ENCODE measurements at regions not wholly inside any gene's neighbourhood (a gene's known extent, or its start where the extent isn't known, plus 50 kb on each side); places are given as distances from the start of the nearest gene placed in this dataset.
A peak's percentile ranks its signal among the peaks of the same experiment; 100 is the strongest.

DNA sequence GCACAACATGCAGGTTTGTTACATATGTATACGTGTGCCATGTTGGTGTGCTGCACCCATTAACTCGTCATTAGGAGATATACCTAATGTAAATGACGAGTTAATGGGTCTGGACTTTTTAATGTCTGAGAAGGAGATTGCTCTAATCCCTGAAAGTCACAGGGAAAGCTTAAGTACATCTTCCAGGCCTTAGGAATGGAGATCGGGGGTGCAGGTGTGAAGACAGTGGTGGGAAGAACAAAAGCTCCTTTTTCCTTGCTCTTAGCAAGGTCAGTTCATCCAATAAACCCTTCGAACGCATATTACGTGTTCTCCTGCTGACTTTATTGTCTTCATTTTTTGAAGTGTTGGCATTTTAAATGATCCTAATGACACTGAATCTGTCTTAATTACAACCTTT is 50.8 kb upstream of the LAMA1 start:
- H4K91ac ChIP-seq (ENCODE audit: insufficient read length, low read depth, low read length): no peak overlapping the region
- Mint-ChIP-seq H3K4me1 (peaks cover 12 to 17% of the 10 kb centered on the region in 2 experiments), H3K27ac (peak overlapping the region in 1 of 3 experiments; percentile 64; a peak in 1 of 7 replicates), H3K36me3 (ENCODE audit: insufficient read depth in 1 of 3, low read depth in 3 of 3) (no peaks in the 10 kb centered on the region), H3K27me3 (ENCODE audit: low read depth) (peaks cover 2% of the 10 kb centered on the region; the same call in 1 of the 2 replicates), H3K4me3 (no peak overlapping the region; a peak in 1 of 5 replicates), H3K9me3 (no peaks in the 10 kb centered on the region; a peak in 2 of 5 replicates)
- no peak overlapping the region for H2AK5ac ChIP-seq (ENCODE audit: insufficient read length, low read length)
- no peak overlapping the region for H2BK15ac ChIP-seq (ENCODE audit: low read depth, low read length)
- H3K79me1 ChIP-seq (ENCODE audit: insufficient read depth, low read depth, low read length, poor library complexity, severe bottlenecking): no peaks in the 10 kb centered on the region
- H2BK20ac ChIP-seq (ENCODE audit: low read depth, low read length, poor library complexity, severe bottlenecking): no peak overlapping the region
- no peak overlapping the region for H2BK5ac ChIP-seq (ENCODE audit: insufficient read length, low read length)
- H3K4me2 ChIP-seq (ENCODE audit: insufficient read depth, insufficient read length, low read length): no peak overlapping the region
- H3K4me1 ChIP-seq (ENCODE audit: insufficient read depth, low read length): no peaks in the 10 kb centered on the region
- H3K56ac ChIP-seq (ENCODE audit: insufficient read length, low read depth, low read length): no peak overlapping the region
- H3K23me2 ChIP-seq (ENCODE audit: insufficient read length, low read depth, low read length, poor library complexity, severe bottlenecking): no peaks in the 10 kb centered on the region
- no peak overlapping the region for H2BK120ac ChIP-seq (ENCODE audit: low read depth, low read length, poor library complexity, severe bottlenecking)
- no peaks in the 10 kb centered on the region for H3K9me3 ChIP-seq (ENCODE audit: control insufficient read depth, low read depth, low read length)
- H2BK12ac ChIP-seq (ENCODE audit: insufficient read length, low read depth, low read length): no peak overlapping the region
- H3K14ac ChIP-seq (ENCODE audit: insufficient read depth, low read length): no peak overlapping the region
- H3K79me2 ChIP-seq (ENCODE audit: insufficient read depth, low read length): no peaks in the 10 kb centered on the region
- no peak overlapping the region for H3K23ac ChIP-seq (ENCODE audit: insufficient read length, low read depth, low read length)
- no peak overlapping the region for H2AFZ ChIP-seq (ENCODE audit: low read length)
- no peak overlapping the region for H4K8ac ChIP-seq (replicated peaks; ENCODE audit: insufficient read length, low read depth, low read length)
- H3K27ac ChIP-seq (ENCODE audit: insufficient read length, low read depth, low read length): no peak overlapping the region
- no CpG with 5 or more reads among the region's 7 CpGs for WGBS (ENCODE audit: extremely low coverage, insufficient read length, low lambda C conversion rate)
- no peak for DNase-seq
- H3T11ph ChIP-seq (ENCODE audit: low read length): no peak overlapping the region
- H3K4ac ChIP-seq (ENCODE audit: low read depth, low read length): no peak overlapping the region
- H4K20me1 ChIP-seq (ENCODE audit: control insufficient read depth, insufficient read depth, insufficient read length): no peaks in the 10 kb centered on the region
- H3K27me3 ChIP-seq (ENCODE audit: insufficient read depth, low read length): no peaks in the 10 kb centered on the region
- no peak overlapping the region for H4K5ac ChIP-seq (ENCODE audit: insufficient read length, low read depth, low read length)
- TF ChIP-seq, protein P1, sequence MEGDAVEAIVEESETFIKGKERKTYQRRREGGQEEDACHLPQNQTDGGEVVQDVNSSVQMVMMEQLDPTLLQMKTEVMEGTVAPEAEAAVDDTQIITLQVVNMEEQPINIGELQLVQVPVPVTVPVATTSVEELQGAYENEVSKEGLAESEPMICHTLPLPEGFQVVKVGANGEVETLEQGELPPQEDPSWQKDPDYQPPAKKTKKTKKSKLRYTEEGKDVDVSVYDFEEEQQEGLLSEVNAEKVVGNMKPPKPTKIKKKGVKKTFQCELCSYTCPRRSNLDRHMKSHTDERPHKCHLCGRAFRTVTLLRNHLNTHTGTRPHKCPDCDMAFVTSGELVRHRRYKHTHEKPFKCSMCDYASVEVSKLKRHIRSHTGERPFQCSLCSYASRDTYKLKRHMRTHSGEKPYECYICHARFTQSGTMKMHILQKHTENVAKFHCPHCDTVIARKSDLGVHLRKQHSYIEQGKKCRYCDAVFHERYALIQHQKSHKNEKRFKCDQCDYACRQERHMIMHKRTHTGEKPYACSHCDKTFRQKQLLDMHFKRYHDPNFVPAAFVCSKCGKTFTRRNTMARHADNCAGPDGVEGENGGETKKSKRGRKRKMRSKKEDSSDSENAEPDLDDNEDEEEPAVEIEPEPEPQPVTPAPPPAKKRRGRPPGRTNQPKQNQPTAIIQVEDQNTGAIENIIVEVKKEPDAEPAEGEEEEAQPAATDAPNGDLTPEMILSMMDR (conservative IDR thresholded peaks at IDR 0.05): no peak
- no peak overlapping the region for H3K18ac ChIP-seq (ENCODE audit: insufficient read length, low read depth, low read length)
- H3K9ac ChIP-seq (ENCODE audit: extremely low read depth, insufficient read length, low read length): no peak overlapping the region
